DOHH2 (cell line): ENCODE measurements at regions not wholly inside any gene's neighbourhood (a gene's known extent, or its start where the extent isn't known, plus 50 kb on each side); places are given as distances from the start of the nearest gene placed in this dataset.

Source experiments
- CTCF ChIP-seq: fragments of 200-600 bp; sonication (generic); IDR thresholded peaks from one replicate; pipeline ENCODE4 v1.5.1; 2014; ENCODE audit warnings: antibody characterized with exemption, mild to moderate bottlenecking, low read depth, low read length; ENCODE audit not compliant: poor library complexity, severe bottlenecking
- EZH2phosphoT487 ChIP-seq: fragments of 200-600 bp; sonication (generic); IDR thresholded peaks from 2 replicates; pipeline ENCODE4 v1.6.1; 2017; ENCODE audit warnings: borderline replicate concordance, mild to moderate bottlenecking, antibody characterized with exemption, low read length, moderate library complexity, mixed read lengths

- TF ChIP-seq CTCF (no peak), EZH2phosphoT487 (no peak)
Observed at GRCh38 chr5:4780633-4781032, 359.5 kb upstream of the ADAMTS16 start.
